ENCODE measurements at regions not wholly inside any gene's neighbourhood (a gene's known extent, or its start where the extent isn't known, plus 50 kb on each side); places are given as distances from the start of the nearest gene placed in this dataset.

DNA sequence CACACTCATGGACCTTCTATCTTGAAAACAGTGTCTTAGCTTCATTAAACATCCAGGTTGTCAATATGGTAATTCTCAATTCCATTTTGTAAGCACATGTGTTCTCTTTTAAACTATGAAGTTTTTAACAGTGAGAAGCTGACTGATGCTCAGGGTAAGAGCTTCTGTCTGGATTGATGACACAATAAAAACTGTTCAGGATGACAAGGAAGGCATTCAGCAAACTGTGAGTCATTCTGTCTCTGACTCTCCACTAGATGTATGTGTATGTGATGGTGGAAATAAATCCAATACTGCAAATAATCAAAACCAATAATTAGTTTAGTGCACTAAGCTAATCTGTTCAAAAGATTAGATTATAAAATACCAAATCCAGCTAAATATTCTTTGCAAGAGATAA is 115.3 kb upstream of the ARX start:
- H3K4me3 ChIP-seq (ENCODE audit: low read depth, low read length, poor library complexity, severe bottlenecking), result no peak overlapping the region
- no peaks in the 10 kb centered on the region for H3K4me1 ChIP-seq (ENCODE audit: insufficient read depth, low read length, poor library complexity, severe bottlenecking)
- ChIA-PET CTCF (no interaction called here), POLR2A (ENCODE audit: low non-redundant PET) (no interaction called here)
- peak; percentile 42 for DNase-seq (ENCODE audit: low spot score)
- BruUV-seq (replicated peaks), result no TSS peak
- TF ChIP-seq EZH2 (IDR thresholded peaks at IDR 0.05; ENCODE audit: borderline replicate concordance, low read depth, low read length, poor library complexity, severe bottlenecking), result no peak
- TF ChIP-seq, protein P1, sequence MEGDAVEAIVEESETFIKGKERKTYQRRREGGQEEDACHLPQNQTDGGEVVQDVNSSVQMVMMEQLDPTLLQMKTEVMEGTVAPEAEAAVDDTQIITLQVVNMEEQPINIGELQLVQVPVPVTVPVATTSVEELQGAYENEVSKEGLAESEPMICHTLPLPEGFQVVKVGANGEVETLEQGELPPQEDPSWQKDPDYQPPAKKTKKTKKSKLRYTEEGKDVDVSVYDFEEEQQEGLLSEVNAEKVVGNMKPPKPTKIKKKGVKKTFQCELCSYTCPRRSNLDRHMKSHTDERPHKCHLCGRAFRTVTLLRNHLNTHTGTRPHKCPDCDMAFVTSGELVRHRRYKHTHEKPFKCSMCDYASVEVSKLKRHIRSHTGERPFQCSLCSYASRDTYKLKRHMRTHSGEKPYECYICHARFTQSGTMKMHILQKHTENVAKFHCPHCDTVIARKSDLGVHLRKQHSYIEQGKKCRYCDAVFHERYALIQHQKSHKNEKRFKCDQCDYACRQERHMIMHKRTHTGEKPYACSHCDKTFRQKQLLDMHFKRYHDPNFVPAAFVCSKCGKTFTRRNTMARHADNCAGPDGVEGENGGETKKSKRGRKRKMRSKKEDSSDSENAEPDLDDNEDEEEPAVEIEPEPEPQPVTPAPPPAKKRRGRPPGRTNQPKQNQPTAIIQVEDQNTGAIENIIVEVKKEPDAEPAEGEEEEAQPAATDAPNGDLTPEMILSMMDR (conservative IDR thresholded peaks at IDR 0.05; ENCODE audit: low read depth, low read length), result no peak
- no peaks in the 10 kb centered on the region for H3K36me3 ChIP-seq (ENCODE audit: insufficient read depth, low read length, poor library complexity, severe bottlenecking)
- intact Hi-C loops (cut with micrococcal nuclease; ENCODE audit: unreplicated experiment), result no loop called here
- peaks cover 7% of the 10 kb centered on the region for H3K9me3 ChIP-seq (ENCODE audit: low read depth, low read length, poor library complexity, severe bottlenecking)
- H3K27me3 ChIP-seq (replicated peaks; ENCODE audit: insufficient read depth, low read depth, low read length, poor library complexity), result no peaks in the 10 kb centered on the region
- H3K27ac ChIP-seq (ENCODE audit: low read depth, low read length, poor library complexity, severe bottlenecking), result no peak overlapping the region

DNA sequence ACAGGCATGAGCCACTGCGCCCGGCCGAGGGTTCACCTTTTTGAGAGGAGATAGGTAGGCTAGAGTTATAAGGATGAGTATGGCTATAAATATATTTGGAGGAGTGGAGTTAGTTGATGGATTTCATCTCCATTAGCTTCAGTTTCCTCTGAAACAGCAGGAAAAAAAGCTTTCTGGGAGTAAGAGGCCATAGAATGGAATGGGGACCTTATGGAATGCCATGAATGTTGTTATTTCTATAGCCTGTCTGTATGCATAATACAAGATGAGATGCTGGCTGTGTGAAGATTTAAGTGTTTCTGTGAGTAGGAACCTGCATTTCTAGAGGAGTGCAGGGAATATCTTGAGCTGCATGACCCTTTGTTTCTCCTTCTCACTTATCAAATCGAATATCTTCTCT is 114.9 kb upstream of the ARX start:
- H3K9me3 ChIP-seq (ENCODE audit: low read depth, low read length, poor library complexity, severe bottlenecking), result peaks cover 7% of the 10 kb centered on the region
- ChIA-PET CTCF (no interaction called here), POLR2A (ENCODE audit: low non-redundant PET) (no interaction called here)
- TF ChIP-seq EZH2 (IDR thresholded peaks at IDR 0.05; ENCODE audit: borderline replicate concordance, low read depth, low read length, poor library complexity, severe bottlenecking), result no peak
- TF ChIP-seq, protein P1 (conservative IDR thresholded peaks at IDR 0.05; ENCODE audit: low read depth, low read length), result no peak
- no peak overlapping the region for H3K4me3 ChIP-seq (ENCODE audit: low read depth, low read length, poor library complexity, severe bottlenecking)
- no peak for DNase-seq (ENCODE audit: low spot score)
- H3K27me3 ChIP-seq (replicated peaks; ENCODE audit: insufficient read depth, low read depth, low read length, poor library complexity), result no peaks in the 10 kb centered on the region
- BruUV-seq (replicated peaks), result no TSS peak
- H3K27ac ChIP-seq (ENCODE audit: low read depth, low read length, poor library complexity, severe bottlenecking), result no peak overlapping the region
- no peaks in the 10 kb centered on the region for H3K4me1 ChIP-seq (ENCODE audit: insufficient read depth, low read length, poor library complexity, severe bottlenecking)
- H3K36me3 ChIP-seq (ENCODE audit: insufficient read depth, low read length, poor library complexity, severe bottlenecking), result no peaks in the 10 kb centered on the region
- intact Hi-C loops (cut with micrococcal nuclease; ENCODE audit: unreplicated experiment), result no loop called here

DNA sequence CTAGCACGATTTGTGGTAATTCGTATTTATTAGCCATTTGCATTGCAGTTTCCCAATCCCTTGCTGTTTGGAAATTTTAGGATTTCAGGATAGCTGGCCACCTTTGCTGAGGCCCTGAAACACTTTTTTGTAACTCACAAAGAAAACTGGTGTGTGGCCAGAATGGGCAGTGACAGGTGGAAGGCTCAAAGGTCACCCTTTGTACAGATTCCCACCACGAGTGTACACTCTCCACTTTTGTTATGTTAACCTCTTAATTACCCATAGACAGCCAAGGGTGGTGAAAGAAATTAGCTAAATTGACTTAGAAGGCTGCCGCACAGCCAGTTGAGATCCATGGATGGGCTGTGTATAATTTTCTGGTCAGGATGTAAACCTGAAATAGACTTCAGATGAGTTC is 109.7 kb upstream of the ARX start:
- BruUV-seq (replicated peaks), result no TSS peak
- H3K27me3 ChIP-seq (replicated peaks; ENCODE audit: insufficient read depth, low read depth, low read length, poor library complexity), result no peaks in the 10 kb centered on the region
- H3K9me3 ChIP-seq (ENCODE audit: low read depth, low read length, poor library complexity, severe bottlenecking), result peaks cover 4% of the 10 kb centered on the region
- DNase-seq (ENCODE audit: low spot score), result no peak
- H3K36me3 ChIP-seq (ENCODE audit: insufficient read depth, low read length, poor library complexity, severe bottlenecking), result no peaks in the 10 kb centered on the region
- ChIA-PET POLR2A (ENCODE audit: low non-redundant PET) (no interaction called here), CTCF (no interaction called here)
- intact Hi-C loops (cut with micrococcal nuclease; ENCODE audit: unreplicated experiment), result no loop called here
- no peak overlapping the region for H3K27ac ChIP-seq (ENCODE audit: low read depth, low read length, poor library complexity, severe bottlenecking)
- TF ChIP-seq, protein P1 (conservative IDR thresholded peaks at IDR 0.05; ENCODE audit: low read depth, low read length), result no peak
- no peak for TF ChIP-seq EZH2 (IDR thresholded peaks at IDR 0.05; ENCODE audit: borderline replicate concordance, low read depth, low read length, poor library complexity, severe bottlenecking)
- H3K4me1 ChIP-seq (ENCODE audit: insufficient read depth, low read length, poor library complexity, severe bottlenecking), result no peaks in the 10 kb centered on the region
- H3K4me3 ChIP-seq (ENCODE audit: low read depth, low read length, poor library complexity, severe bottlenecking), result no peak overlapping the region

Measured in A673 (cell line).